HG02973 (cell line): ENCODE measurements at regions not wholly inside any gene's neighbourhood (a gene's known extent, or its start where the extent isn't known, plus 50 kb on each side); places are given as distances from the start of the nearest gene placed in this dataset.
"Not testable (repeated sequence)": the region's sequence is repeated elsewhere in the genome, so short reads cannot be mapped to it uniquely, and the experiment has no call there.

Source experiments
- ATAC-seq: cut with Tn5 transposase; IDR thresholded peaks from one replicate; pipeline ENCODE4 v1.9.1; 2021; ENCODE audit warnings: moderate library complexity; ENCODE audit not compliant: unreplicated experiment

DNA sequence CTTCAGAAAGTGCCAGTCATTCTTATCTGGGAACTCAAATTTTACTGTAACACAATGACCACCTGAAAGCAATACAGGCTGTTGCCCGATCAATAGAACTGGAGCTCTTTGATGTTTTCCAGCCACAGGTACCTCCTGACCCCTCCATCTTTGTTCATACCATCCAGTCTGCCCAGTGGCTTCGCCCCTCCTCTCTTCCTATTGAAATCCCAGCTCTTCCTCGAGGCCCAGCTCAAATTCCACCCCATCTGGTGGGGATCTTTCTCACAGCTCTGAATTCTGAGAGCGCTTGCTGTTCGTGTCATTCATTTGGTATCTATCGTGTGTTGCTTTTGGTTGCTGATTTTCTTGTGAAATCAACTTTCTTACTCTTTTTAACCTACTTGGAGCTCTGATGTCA, 87.9 kb upstream of the CNKSR3 start:
- no peak for ATAC-seq

DNA sequence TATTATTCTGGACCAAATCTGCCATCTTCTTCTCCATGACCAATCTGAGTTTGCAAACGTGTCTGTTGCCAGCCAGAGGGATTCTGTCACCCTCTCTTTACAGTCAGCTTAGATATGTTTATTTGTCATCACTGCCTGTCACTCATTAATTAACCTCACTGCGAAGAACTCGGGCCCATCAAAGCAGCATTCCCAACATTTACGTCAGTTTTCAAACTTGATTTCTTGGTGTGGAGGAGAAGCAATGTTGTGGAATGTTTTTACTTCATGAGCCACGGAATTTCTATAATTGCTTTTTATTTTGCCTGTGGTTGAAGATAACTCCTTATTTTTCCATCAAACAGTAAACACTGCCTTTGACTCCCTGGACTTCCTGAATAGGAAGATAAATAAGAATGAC, 91.8 kb upstream of the CNKSR3 start:
- no peak for ATAC-seq

DNA sequence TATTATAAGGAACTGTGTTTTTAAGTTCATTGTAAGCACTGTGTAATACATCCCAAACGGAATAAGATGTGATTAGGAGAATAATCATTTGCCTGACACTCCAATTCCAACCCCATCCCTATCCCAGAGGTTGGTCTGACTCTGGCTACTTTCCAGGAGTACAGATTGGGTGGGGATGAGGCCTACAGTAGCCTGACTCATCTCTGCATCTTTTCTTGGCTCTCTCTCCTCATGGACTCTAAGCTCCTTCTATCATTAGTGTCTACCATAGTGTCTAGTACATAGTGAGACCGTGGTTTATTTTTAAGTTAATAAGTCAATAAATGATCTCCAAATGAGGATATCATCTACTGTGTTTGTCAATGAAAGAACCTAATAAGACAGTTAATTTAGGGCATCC, 92.2 kb upstream of the CNKSR3 start:
- no peak for ATAC-seq

DNA sequence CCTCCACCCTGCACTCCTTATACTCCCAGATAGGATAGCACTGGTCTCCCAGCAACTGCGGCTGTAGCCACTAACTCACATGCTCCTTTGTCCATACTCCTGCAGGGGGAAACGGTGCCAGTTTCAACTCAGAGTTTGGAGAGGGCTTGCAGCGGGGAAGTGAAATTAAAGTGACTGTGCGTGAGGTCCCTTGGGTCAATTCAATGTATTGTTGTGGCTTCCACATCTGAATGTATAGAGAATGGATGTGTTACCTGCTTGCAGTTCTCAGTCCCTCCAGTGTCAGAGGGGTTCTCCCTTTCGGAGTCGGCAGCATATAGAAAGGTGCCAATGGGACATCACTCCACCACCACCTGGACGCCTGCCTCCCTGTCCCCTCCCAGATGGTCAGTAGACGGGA, 93.6 kb upstream of the CNKSR3 start:
- no peak for ATAC-seq

DNA sequence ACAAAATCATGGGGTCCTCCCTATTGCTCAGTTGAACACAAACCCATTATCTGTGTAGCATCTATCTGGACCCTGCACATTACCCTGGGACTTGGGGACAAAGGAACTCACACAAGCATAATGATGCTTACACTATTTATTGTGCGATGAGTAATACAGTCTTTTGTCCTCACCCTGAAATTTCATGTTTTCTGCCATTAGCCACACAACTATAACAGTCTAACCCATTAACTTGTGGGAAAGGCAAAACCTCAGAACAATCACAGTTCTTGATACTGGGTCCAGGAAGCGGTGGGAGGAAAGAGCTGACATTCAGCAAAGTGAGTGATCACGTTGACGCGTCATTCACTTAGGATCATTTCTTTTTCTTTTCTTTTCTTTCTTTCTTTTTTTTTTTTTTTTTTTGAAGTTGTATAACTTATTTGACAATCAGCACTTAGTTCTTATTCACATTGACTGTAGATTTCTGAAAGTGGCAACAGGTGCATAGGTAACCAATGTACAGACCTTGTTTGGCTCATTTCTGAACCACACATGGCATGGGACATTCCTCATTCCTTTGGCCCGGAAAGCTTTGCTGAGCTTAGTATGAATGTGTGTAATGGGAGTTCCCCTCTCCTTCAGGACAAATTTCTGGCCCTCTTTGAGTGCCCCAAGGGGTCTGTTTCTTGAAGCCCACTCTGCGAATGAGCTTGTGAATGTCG, 94.8 kb upstream of the CNKSR3 start:
- ATAC-seq: peak; percentile 53

DNA sequence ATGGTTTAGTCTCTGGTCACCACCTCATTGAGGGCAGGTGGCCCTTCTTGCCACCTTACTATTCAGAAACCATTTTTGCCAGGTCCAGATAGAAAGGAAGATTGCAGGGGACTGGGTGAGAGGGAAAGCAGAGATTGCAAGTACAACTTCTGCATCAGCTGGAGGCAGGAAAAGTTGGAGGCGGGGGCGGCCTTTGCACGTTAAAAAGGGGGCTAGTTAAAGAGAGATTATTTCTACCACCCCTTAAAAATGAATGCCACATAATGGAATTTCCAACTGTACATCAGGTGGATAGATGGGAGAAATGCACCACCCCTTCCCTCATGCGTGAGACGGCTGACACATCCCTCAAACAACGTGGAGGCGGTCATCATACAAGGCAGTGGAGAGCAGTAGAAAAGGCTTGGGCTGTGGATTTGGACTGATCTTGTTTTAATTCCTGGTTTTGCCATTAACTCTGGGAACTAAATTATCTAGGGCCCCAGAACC, 95.4 kb upstream of the CNKSR3 start:
- ATAC-seq: no peak

DNA sequence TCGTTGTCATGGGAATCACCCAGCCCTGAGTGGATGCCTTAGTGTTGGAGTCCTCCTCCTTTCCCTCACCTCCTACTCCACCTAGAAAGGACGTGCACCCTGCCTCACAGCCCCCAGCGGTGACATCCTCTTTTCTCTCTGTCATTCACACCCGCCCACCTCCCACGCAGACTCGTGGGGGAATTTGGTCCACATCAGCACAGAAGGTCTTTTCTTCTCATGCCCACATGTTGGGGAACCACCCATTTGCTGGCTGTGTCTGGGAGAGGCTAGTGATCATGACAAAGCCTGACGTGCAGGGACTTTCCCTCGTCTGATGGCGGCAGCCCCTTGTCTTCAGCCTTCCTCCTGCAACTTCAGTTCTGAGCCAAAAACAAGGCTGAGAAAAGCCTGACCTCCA, 96.0 kb upstream of the CNKSR3 start:
- ATAC-seq: peak; percentile 74

DNA sequence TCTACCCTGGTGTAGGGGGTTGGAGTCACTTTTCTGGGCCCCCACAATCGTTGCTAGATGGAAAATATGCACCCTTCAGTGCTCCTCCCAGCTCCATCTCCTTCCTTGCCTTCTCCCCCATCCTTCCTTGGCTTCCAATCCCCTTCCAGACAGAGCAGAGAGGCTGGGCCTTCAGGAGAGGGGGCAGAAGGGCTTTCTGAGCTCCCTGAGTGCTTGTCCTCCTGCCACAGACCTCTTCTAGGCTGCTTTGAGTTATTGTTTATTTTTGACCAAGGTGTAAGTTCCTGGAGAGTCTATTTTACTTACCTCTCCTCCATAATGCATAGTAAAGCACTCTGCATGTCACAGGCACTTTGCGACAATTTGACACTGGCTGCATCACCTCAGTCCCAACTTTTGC, 96.4 kb upstream of the CNKSR3 start:
- ATAC-seq: no peak

DNA sequence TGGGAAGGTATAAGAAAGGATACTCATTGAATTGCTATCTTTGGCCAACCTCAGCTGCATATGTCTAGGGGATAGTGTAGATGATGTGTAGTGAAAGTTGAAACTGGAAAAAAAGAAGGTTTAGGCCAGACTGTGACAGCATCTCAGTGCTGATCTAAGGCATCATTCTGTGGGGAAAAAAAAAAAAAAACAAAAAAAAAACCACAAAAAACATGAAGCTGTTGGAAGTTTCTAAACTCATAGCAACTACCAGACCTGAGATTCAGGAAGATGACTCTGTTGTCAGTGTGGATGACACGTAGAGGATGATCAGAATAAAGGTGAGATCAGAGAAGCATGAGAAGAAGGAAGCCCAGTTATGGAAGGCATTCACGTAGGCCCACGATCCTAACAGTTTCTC, 100.8 kb upstream of the CNKSR3 start:
- no peak for ATAC-seq

DNA sequence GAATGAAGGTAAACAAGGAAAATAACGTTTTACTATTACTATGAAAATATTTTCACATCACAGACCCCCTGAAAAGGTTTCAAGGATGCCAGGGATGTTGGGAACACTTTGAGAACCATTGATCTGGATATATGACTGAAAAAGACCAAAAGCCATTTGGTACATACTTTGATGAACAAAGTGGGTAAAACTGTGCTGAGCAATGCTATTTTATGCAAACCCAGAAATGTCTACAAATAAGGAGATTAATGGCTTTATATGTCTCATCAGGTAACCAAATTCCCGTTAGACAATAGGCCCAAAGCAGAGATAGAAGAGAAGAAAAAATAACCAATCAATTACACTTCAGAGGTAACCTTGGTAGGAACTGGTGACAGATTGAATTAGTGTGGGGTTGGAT, 101.4 kb upstream of the CNKSR3 start:
- no peak for ATAC-seq

DNA sequence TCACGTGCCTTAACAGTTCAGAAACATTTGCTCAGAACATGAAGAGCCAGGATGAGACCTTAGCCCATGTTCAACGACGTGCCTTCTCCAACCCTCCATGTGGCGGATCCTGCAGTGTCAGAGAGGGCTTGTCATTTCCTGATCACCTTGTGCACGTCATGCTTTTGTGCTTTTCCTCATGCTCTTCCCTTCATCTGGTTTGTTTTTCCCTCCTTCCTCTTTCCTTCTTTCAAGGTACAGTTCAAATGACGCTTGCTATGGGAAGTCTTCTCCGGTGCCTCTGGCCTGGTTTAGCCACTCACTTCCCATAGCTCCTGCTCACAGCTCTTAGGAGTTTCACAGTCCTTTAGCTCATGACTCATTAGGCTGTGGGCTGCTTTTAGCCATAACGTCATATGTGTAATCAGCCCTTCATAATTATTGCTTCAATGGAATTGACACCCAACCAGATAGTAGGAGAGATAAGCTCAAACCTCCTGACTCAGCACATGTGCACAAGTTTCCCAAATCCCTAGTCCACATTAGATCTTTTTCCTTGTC, 102.7 kb upstream of the CNKSR3 start:
- no peak for ATAC-seq

DNA sequence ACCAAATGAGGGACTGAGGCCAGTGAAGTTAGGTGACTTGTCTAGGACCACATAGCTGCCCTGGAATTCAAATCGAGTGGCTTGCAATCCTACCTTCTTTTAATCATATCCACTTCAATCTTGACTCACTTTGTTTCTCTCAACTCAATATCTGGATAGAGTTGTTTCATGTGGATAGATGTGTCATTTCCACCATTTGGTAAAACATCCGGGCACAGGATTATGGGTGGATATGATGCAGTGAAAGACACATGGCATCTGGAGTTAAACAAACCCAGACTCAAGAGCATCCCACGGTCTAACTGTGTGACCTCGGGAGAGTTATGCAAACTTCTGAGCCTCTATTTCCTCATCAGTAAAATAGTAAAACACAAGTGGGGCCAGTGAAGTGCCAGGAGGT, 103.6 kb upstream of the CNKSR3 start:
- ATAC-seq: no peak

DNA sequence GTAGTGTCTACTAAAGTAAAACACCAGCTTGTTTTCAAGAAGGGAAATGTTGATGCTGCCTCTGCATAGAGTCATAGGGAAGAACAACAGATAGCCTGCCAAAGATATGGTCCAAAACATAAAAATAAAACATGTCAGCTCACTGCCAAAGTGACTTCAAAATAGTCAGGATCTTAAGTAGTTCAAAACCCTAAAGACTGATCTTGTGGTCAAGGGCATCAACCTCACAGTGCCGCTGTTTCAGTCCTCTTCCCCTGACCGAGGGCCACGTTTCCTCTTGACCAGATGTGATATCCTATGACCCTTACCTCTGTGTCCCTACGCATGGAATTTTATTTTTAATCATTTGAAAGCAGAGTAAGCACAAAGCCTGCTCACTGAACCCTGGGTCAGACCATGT, 104.2 kb upstream of the CNKSR3 start:
- no peak for ATAC-seq

DNA sequence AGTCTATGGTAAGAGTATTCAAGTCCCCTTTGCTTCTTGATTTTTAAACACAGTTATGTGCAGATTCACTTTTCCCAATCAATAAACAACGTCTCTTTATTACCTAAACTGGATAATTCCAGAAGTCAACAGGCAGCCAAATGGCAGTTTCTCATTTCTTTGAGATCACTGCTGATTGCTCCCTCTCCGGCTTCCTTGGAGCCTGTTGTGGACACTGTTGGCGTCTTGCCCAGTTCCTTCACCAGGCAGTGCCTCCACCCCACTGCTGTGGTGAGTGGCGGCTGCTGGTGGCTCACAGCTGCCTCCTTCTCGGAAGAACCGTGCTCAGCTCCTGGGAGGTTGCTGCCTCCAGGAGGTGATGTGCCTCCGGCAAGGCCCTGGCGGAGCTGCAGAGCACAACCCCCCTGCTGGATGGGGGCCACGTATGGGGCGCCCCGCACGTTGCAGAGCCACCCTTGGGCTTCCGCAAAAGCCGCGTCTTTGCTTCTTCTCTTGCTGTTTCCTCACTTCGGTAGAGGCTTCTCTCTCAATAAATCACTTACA, 105.1 kb upstream of the CNKSR3 start:
- no peak for ATAC-seq

DNA sequence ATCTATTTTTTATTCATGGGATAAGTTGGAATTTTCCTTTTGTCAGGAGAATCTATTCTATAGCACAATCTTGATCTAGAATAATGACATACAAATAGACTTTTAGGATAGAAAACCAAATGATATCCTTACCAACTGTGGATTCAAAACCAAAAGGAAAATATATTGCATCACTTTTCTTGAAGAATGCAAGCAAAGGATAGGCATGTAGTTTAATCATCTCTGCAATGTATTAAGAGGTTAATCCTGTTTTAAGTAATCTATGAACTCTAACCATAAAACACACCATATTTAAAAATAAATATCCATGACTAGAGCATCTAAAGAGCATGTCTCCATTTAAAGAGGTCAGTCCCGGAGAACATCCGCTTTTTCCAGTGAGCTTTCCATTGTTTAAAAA, 106.7 kb upstream of the CNKSR3 start:
- no peak for ATAC-seq

DNA sequence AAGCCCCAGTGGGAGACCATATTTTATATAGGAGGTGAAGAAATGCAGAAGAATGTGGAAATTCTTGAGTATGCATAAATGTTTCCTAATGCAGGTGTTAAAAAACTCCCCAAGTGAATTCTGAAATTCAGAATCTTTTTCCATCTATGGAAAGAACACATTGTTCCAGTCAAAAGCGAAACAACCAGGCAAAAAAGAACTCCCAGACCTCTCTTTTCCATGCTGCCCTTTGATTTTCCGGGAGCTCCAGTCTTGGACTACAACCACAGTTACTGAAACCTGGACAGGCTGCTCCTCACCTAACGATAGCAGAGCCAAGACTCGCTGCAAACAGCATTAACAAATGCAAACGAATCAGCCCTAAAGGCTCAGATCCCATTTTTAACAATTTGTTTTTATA, 108.7 kb upstream of the CNKSR3 start:
- ATAC-seq: no peak

DNA sequence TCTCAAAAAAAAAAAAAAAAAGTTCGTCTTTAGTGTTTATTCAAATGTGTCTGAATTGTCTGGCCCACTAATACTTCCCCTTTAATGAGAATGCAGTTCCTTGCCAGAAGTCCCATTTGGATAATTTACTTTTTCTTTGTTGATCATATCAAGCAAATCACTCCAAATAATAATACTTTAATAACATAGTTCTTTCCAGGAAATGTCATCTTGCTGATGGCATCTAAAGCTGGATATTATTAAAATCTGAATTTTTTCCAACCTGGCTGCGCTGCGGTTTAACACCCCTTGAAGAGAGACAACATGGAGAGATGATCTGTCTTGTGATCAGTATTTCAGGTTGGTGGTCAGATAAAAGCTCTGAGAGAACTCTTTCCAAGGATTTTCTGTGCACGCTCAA, 111.2 kb upstream of the CNKSR3 start:
- ATAC-seq: no peak

DNA sequence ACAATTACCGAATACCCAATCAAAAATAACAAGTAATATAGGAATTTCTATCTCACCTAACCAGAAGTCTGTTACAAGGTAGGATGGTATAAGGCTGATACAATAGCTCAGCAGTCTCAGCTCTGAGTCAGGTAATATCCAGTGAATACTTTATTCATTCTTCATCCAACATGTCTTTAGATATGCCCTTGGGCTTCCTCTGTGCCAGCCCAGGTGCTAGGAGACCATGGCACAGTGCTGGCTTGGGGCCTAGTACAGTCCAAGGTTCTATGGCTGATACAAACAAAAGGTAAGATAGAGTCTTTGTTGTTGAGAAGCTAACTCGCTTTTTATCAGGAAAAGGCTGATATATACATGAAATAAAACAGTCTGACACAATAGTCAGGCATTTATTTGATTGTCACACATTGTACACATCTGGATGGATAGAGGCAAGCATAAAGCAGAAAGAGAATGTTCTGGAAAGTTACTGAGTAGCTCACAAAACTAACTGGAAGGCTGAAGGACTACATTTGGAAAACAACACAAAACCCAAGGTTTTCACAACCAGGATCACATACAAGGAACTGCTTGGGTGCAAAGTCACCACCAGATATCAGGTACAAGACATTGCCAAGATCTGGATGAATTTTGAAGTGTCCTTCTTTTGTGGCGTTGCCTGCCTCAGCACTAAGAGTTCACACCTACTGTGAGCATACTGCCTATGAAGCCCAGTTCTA, 110.4 kb upstream of the SCAF8 start:
- ATAC-seq: no peak

DNA sequence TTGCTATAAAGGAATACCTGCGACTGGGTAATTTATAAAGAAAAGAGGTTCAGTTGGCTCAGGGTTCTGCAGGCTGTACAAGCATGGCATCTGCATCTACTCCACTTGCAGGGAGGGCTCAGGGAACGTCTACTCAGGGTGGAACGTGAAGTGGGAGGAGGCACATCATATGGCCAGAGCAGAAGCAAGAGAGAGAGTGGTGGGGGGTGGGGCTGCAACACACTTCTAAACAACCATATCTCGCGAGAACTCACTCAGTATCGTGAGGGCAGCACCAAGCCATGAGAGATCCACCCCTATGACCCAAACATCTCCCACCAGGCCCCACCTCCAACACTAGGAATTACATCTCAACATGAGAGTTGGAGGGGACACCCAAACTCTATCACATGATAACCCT, 109.8 kb upstream of the SCAF8 start:
- ATAC-seq: no peak

DNA sequence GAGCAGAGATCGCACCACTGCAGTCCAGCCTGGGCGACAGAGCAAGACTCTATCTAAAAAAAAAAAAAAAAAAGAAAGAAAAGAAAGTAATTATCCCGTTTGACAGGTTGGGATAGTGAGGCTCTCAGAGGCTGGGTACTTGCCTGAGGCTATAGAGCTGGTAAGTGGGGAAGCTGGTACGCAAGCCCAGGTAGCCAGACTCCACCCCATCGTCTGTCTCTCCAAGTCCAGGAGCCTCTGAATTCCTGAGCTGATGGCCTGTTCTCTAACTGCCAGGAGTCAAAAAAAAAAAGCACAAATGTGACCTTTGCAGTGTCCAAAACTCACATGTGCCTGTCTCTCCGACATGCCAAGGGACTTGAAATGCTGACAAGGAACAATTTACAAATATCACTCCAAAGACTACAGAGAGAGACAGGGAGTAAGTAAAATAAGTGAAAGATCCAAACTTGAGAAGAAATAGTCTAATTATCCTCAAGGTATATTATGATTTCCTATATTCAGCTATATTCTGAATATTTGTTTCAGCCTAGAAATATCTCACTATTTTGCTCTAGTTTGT, 109.1 kb upstream of the SCAF8 start:
- ATAC-seq: no peak

DNA sequence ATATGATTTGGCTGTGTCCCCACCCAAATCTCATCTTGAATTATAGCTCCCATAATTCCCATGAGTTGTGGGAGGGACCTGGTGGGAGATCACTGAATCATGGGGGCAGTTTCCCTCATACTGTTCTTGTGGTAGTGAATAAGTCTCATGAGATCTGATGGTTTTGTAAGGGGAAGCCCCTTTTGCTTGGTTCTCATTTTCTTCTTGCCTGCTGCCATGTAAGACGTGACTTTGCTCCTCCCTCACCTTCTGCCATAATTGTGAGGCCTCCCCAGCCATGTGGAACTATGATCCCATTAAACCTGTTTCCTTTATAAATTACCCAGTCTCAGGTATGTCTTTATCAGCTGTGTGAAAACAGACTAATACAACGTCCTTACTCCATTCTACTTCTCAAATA, 108.5 kb upstream of the SCAF8 start:
- not testable (repeated sequence) for ATAC-seq

DNA sequence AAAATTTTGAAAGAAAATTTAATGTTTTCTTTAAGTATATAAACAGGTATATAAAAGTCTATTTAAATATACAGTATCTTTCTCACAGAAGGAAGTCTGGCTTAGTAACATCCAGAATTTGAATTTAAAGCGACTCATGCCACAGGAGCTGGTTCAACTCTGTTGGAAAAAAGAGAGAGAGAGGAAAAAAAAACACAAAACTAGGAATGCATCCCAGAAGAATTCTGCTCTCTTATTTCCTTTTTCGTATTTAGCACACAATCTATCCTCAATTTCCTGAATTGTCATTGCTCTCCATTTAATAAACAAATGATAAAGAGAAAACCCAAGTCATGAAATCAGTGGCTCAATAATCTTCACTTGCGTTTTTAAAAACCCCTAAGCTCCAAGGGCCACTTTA, 107.5 kb upstream of the SCAF8 start:
- ATAC-seq: no peak
